SJSA1 (cell line): ENCODE measurements at regions not wholly inside any gene's neighbourhood (a gene's known extent, or its start where the extent isn't known, plus 50 kb on each side); places are given as distances from the start of the nearest gene placed in this dataset.
"Not testable (repeated sequence)": the region's sequence is repeated elsewhere in the genome, so short reads cannot be mapped to it uniquely, and the experiment has no call there.

Experiments
- DNase-seq, 2 experiments: peaks; one replicate each; pipeline ENCODE4 v3.0.0-alpha.2; 2015 to 2020; ENCODE audit warnings: low spot score in 2 of 2, low read depth in 1 of 2
- H3K27ac ChIP-seq: fragments of 250-450 bp; sonication (Bioruptor Pico); 2 replicates; pipeline ENCODE4 v1.5.1; 2020; ENCODE audit warnings: mild to moderate bottlenecking, moderate library complexity
- H3K27me3 ChIP-seq: fragments of 250-450 bp; sonication (Bioruptor Pico); replicated peaks from 2 replicates; pipeline ENCODE4 v1.5.1; 2020; ENCODE audit warnings: mild to moderate bottlenecking, moderate library complexity
- H3K36me3 ChIP-seq: fragments of 250-450 bp; sonication (Bioruptor Pico); 2 replicates; pipeline ENCODE4 v1.5.1; 2020; ENCODE audit warnings: mild to moderate bottlenecking
- H3K4me1 ChIP-seq: fragments of 250-450 bp; sonication (Bioruptor Pico); replicated peaks from 2 replicates; pipeline ENCODE4 v1.6.1; 2021; ENCODE audit warnings: mild to moderate bottlenecking
- H3K4me3 ChIP-seq: fragments of 250-450 bp; sonication (Bioruptor Pico); 2 replicates; pipeline ENCODE4 v1.5.1; 2020; ENCODE audit warnings: mild to moderate bottlenecking
- H3K9me3 ChIP-seq: fragments of 250-450 bp; sonication (Bioruptor Pico); replicated peaks from 2 replicates; pipeline ENCODE4 v1.5.1; 2020; ENCODE audit warnings: mild to moderate bottlenecking

DNA sequence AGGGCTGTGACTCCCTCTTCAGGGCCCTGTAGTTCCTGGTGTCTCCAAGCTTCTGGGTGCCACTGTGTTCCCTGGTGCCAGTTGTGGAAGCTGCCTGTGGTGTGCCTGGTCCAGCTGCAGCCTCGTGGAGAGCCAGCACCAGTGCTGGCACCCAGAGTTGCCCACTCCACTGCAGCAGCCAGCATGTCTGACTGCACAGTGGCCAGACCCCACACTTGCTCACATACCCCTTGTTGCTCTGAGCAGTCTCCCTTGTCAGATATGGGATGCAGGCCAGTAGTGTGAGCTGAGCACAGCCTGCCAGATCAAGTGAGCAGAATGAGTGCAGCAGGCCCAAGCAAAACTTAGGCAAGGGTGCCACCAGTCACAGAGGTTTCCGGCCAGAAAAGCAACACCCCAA, 108.6 kb downstream of the ZMAT1 start:
- no peak for DNase-seq
- Histone ChIP-seq H3K9me3 (no peaks in the 10 kb centered on the region), H3K27ac (no peak overlapping the region), H3K36me3 (no peaks in the 10 kb centered on the region), H3K4me3 (no peak overlapping the region), H3K4me1 (no peaks in the 10 kb centered on the region), H3K27me3 (no peaks in the 10 kb centered on the region)

DNA sequence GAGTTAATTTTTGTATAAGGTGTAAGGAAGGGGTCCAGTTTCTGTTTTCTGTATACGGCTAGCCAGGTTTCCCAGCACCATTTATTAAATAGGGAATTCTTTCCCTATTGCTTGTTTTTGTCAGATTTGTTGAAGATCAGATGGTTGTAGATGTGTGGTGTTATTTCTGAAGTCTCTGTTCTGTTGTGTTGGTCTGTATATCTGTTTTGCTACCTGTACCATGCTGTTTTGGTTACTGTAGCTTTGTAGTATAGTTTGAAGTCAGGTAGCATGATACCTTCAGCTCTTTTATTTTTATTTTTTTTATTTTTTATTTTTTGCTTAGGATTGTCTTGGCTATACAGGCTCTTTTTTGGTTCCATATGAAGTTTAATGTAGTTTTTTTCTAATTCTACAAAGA, 114.1 kb downstream of the ZMAT1 start:
- DNase-seq, H3K4me3 ChIP-seq, H3K9me3 ChIP-seq, H3K27ac ChIP-seq, H3K36me3 ChIP-seq, H3K27me3 ChIP-seq, H3K4me1 ChIP-seq: not testable (repeated sequence)

DNA sequence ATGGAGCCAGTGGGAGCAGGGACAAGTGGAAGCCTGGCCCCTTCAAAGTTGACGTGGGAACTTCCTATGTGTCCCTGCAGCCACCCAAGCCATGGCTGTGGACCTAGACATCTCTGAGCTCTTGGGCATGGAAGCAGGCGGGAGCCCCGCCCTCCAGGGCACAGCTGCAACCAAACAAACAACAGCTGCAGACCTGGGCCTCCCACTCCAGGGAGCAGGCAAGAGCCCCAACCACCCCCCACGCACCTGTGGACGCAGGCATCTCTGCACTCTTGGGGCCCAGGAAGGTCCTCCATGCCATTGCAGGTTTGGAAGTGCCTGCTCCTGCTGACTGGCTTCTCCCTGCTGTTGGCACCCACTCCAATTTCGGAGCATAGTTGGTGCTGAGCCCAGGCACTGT, 118.6 kb downstream of the ZMAT1 start:
- Histone ChIP-seq H3K27me3 (no peaks in the 10 kb centered on the region), H3K9me3 (no peaks in the 10 kb centered on the region), H3K36me3 (no peaks in the 10 kb centered on the region), H3K27ac (no peak overlapping the region), H3K4me1 (no peaks in the 10 kb centered on the region), H3K4me3 (no peak overlapping the region)
- DNase-seq: no peak

DNA sequence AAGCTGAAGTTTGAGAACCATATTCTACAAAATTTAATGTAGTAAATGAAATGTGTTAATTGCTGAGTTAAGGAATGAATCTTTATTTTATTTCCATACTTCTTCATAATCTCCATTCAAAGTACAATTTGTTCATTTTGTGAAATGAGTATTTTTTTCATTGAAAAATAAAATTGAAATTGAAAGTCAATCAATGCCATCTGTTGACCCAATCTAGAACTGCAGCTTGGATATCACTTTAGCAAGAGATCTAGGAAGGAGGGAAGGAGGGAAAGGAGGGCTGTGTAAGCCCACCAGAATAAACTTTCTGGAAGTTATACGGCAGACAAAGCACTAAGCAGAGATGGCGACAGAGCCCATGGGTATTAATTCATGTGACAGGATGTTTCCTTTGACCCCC, 128.4 kb downstream of the ZMAT1 start:
- no peak overlapping the region for H3K4me3 ChIP-seq
- no peaks in the 10 kb centered on the region for H3K9me3 ChIP-seq
- no peak for DNase-seq
- no peaks in the 10 kb centered on the region for H3K4me1 ChIP-seq
- H3K27me3 ChIP-seq: no peaks in the 10 kb centered on the region
- H3K27ac ChIP-seq: no peak overlapping the region
- H3K36me3 ChIP-seq: no peaks in the 10 kb centered on the region

DNA sequence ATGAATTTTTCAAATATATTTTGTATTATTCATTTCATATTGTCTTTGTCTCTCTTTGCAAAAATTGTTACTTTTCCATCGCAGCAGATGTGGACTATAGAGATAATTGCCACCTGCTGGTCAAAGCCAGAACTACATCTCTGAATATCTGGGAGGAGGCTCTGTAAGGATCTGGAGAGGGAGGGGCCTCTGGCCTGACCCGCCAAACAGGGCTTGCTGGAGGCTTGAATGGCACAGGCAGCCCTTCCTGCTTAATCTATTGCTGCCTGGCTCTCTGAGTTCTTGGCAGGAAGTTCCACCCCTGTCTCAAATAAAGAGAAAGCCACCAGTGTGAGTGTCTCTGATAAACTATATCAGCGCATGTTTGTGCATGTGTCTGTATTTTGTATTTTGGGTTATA, 132.4 kb downstream of the ZMAT1 start:
- H3K27me3 ChIP-seq: no peaks in the 10 kb centered on the region
- no peak overlapping the region for H3K4me3 ChIP-seq
- no peaks in the 10 kb centered on the region for H3K4me1 ChIP-seq
- H3K27ac ChIP-seq: no peak overlapping the region
- DNase-seq: peak; percentile 69 to 78
- no peaks in the 10 kb centered on the region for H3K9me3 ChIP-seq
- no peaks in the 10 kb centered on the region for H3K36me3 ChIP-seq

DNA sequence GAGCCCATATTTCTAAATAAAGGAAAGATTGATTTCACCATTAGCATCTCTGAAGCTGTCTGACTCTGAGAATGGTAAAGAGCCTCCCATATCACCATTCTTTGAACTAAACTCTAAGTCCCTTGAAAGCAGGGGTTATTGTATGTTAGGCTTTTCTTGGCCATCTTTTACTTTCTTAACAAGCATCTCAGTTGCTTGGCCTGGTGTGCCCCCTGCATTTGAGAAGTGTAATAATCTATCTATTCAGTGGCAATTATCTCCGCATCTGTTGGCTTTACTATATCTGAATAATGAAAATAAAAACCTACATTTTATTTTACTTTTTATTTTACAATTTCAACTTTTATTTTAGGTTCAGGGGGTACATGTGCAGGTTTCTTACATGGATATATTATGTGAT, 128.3 kb upstream of the ARMCX2 start:
- Histone ChIP-seq H3K27me3 (no peaks in the 10 kb centered on the region), H3K9me3 (no peaks in the 10 kb centered on the region), H3K4me3 (no peak overlapping the region)

DNA sequence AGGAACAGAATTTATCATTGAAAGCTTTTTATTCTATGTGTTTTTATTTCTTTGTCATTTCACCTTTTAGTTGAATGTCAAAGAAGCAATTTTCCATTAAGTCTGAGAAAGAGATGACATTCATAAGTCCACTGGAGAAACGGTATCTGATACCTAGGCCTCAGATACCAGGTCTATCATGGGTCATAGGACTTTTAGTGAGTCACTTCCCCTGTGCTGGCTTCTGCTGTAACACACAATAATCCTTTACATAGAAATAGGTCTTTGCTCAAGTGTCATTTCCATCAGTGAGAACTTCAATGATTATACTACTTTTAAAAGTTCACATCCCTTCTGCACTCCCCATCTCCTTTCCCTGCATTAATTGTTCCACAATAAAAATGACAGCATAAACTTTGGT, 125.5 kb upstream of the ARMCX2 start:
- Histone ChIP-seq H3K36me3 (no peaks in the 10 kb centered on the region), H3K4me1 (no peaks in the 10 kb centered on the region), H3K9me3 (no peaks in the 10 kb centered on the region), H3K27me3 (no peaks in the 10 kb centered on the region), H3K4me3 (no peak overlapping the region), H3K27ac (no peak overlapping the region)
- no peak for DNase-seq

More for the DNA sequence above, 128.3 kb upstream of the ARMCX2 start:
- H3K27ac ChIP-seq: no peak overlapping the region
- no peak for DNase-seq
- H3K36me3 ChIP-seq: no peaks in the 10 kb centered on the region
- H3K4me1 ChIP-seq: no peaks in the 10 kb centered on the region

DNA sequence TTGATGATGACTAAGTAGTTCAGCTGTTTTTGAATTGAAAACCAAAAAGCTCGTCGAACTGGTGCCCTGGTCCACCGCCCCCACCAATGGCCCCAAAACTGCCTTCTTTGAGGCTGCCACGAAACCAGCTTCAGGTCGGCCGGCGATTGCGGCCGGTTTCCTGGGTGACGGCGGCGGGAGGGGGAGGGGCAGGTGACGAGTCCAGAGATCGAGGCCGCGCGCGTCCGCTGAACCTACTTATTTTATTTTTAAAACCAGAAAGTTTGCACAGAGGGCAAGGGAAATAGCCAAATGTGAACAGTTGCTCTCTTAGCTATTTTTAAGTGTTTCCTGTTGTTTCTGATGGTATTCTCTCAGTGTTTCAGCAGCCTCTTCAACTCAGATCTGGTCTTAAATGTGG, 120.8 kb upstream of the ARMCX2 start:
- not testable (repeated sequence) for H3K4me1 ChIP-seq, H3K36me3 ChIP-seq, H3K27ac ChIP-seq, H3K27me3 ChIP-seq, H3K9me3 ChIP-seq, DNase-seq, H3K4me3 ChIP-seq

DNA sequence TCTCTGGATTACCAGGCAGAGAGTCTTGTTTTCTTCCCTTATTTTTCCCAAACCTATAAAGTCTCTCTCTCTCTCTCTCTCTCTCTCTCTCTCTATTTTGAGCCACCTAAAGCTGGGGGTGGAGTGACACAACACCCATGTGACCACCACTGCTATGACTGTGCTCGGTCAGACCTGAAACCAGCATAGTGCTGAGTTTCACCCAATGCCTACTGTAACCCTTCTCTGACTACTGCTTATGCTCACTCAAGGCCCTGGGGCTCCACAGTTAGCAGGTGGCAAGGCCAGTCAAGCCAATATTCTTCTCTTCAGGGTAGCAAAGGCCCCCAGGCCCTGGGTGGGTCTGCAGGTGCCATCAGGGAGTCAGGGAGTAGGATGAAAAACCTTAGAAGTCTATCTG, 114.7 kb upstream of the ARMCX2 start:
- DNase-seq: no peak
- no peaks in the 10 kb centered on the region for H3K4me1 ChIP-seq
- H3K4me3 ChIP-seq: no peak overlapping the region
- H3K27me3 ChIP-seq: no peaks in the 10 kb centered on the region
- H3K36me3 ChIP-seq: no peaks in the 10 kb centered on the region
- H3K9me3 ChIP-seq: no peaks in the 10 kb centered on the region
- no peak overlapping the region for H3K27ac ChIP-seq

DNA sequence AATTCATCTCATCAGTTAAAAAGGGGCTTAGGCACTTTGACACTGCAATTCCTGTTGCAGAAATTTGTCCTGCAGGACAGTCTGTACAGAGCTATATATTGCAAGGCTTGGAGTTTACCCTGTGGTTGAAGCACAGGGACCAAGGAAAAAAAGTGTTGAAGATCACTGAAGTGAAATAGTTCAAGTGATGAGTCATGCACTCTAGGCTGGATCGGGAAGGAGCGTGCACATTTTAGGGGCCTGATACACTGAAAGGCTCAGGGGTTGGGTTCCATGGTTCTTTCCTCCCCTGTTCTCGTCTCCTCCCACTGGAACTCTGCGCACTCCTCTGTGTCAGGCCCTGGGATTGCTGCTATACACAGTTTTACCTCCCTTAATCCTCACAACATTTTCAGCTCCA, 104.9 kb upstream of the ARMCX2 start:
- DNase-seq: no peak
- Histone ChIP-seq H3K4me1 (no peaks in the 10 kb centered on the region), H3K27ac (no peak overlapping the region)

DNA sequence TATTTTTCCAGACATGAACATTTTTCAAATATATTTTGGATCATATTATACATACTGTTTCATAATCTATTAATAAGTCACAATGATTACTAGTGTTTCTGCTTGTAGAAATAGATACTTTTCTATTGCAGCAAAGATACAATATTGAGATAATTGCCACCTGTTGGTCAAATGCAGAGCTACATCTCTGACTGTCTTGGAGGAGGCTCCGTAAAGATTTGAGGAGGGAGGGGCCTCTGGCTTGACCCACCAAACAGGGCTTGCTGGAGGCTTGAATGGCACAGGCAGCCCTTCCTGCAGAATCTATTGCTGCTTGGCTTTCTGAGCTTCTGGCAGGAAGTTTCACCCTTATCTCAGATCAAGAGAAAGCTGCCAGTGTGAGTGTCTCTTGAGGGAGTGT, 99.3 kb upstream of the ARMCX2 start:
- Histone ChIP-seq H3K36me3 (no peaks in the 10 kb centered on the region), H3K9me3 (no peaks in the 10 kb centered on the region), H3K4me1 (no peaks in the 10 kb centered on the region), H3K27ac (no peak overlapping the region), H3K27me3 (no peaks in the 10 kb centered on the region), H3K4me3 (no peak overlapping the region)
- DNase-seq: peak in 1 of 2 experiments; percentile 14

More for the DNA sequence above, 104.9 kb upstream of the ARMCX2 start:
- no peak overlapping the region for H3K4me3 ChIP-seq
- no peaks in the 10 kb centered on the region for H3K27me3 ChIP-seq
- no peaks in the 10 kb centered on the region for H3K9me3 ChIP-seq
- H3K36me3 ChIP-seq: no peaks in the 10 kb centered on the region

DNA sequence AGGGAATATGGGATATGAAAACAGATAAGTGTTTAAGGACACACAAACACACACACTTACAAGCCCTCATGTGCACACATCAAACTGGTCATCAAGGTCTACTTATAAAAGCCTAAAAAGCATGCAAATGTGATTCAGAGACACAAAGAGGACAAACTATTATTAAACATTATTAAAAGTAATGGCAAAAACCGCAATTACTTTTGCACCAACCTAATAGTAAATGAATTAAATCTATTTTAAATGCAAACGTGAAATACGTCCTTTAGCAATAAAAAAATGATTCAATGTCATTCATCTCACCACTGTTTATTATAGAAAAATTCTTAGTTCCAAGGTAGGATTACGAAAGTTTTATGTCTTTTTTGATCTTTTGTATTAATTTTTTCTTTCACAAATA, 91.1 kb upstream of the ARMCX2 start:
- Histone ChIP-seq H3K27me3 (no peaks in the 10 kb centered on the region), H3K4me1 (no peaks in the 10 kb centered on the region), H3K9me3 (no peaks in the 10 kb centered on the region), H3K36me3 (no peaks in the 10 kb centered on the region), H3K27ac (no peak overlapping the region), H3K4me3 (no peak overlapping the region)
- no peak for DNase-seq

DNA sequence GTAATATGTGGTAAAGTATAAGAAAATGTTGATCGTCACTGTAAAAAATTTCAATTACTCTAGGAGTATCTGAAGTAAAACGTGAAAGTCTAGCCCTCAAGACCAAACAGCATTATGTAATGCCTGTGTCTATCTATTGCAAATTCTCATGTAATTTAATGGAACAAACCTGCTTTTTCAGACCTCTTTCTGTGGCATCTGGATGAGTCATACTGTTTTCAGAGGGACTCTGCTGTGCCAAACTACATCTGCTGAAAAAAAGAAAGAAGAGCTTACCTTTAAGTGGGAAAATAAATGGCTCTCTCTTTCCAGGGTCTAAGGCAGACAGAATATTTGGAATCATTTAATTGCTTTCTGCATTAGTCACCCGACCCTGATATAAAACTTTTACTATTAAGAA, 89.8 kb upstream of the ARMCX2 start:
- Histone ChIP-seq H3K9me3 (no peaks in the 10 kb centered on the region), H3K4me3 (no peak overlapping the region), H3K27me3 (no peaks in the 10 kb centered on the region), H3K27ac (no peak overlapping the region), H3K4me1 (no peaks in the 10 kb centered on the region), H3K36me3 (no peaks in the 10 kb centered on the region)
- DNase-seq: no peak

DNA sequence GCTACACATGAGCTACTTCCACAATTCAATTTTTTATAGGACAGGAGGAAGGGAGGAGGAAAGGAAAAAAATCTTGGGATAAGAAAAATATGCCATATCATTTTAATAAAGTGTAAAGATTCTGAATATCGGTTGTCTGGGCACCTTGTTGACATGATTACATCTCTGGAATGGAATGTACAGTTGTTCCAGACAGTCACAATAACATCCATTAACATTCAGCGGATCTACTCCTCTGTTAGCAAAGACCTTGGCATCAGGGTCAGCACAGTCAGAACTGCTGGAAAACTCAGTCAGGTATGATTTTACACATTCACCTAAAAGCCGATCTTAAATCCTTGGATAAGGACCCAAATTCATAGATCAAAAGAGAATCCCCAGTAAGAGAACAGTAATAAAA, 85.4 kb upstream of the ARMCX2 start:
- H3K27me3 ChIP-seq: no peaks in the 10 kb centered on the region
- H3K36me3 ChIP-seq: no peaks in the 10 kb centered on the region
- H3K27ac ChIP-seq: no peak overlapping the region
- no peaks in the 10 kb centered on the region for H3K9me3 ChIP-seq
- H3K4me1 ChIP-seq: no peaks in the 10 kb centered on the region
- H3K4me3 ChIP-seq: no peak overlapping the region
- DNase-seq: no peak

DNA sequence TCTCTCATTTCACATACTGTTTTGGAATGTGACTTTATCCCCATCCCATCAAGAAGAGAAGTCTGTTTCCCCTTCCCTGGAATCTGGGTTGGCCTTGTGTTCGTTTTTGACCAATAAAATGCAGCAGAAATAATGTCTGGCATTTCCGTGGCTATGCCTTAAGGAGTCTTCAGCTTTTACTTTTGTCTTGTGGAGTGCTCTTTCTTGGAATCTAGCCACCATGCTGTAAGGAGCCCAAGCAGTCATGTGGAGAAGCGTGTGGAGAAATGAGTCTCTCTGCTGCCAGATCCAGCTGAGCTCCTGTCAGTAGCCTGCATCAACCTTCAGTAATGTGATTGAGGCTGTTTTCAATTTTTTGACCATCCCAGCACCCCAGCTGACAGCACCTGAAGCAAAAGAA, 84.4 kb upstream of the ARMCX2 start:
- H3K4me1 ChIP-seq: no peaks in the 10 kb centered on the region
- H3K9me3 ChIP-seq: no peaks in the 10 kb centered on the region
- no peak for DNase-seq
- H3K27ac ChIP-seq: no peak overlapping the region
- H3K36me3 ChIP-seq: no peaks in the 10 kb centered on the region
- H3K27me3 ChIP-seq: no peaks in the 10 kb centered on the region
- H3K4me3 ChIP-seq: no peak overlapping the region
